Astrocyte (in vitro differentiated cells and primary cell): ENCODE measurements at regions not wholly inside any gene's neighbourhood (a gene's known extent, or its start where the extent isn't known, plus 50 kb on each side); places are given as distances from the start of the nearest gene placed in this dataset.
"Not testable (repeated sequence)": the region's sequence is repeated elsewhere in the genome, so short reads cannot be mapped to it uniquely, and the experiment has no call there.

Experiments used
- DNase-seq: peaks from one replicate; pipeline ENCODE4 v3.0.0-alpha.2; 2010; ENCODE audit warnings: low read depth
- FAIRE-seq: peaks from 2 replicates; lab custom pipeline; 2011; peaks lifted over from hg19 to GRCh38; lab: Jason Lieb, UNC
- H2AFZ ChIP-seq: 2 replicates; pipeline ENCODE4 v1.6.0; 2012; ENCODE audit warnings: low read depth, low read length, inconsistent platforms
- H3K27ac ChIP-seq: 2 replicates; pipeline ENCODE4 v1.5.1; 2011; ENCODE audit warnings: low read depth, low read length, inconsistent platforms
- H3K27me3 ChIP-seq: 2 replicates; pipeline ENCODE4 v1.6.0; 2011; ENCODE audit warnings: low read length, inconsistent platforms; ENCODE audit not compliant: insufficient read depth
- H3K36me3 ChIP-seq: 2 replicates; pipeline ENCODE4 v1.5.1; 2011; ENCODE audit warnings: low read length, inconsistent platforms; ENCODE audit not compliant: insufficient read depth
- H3K4me1 ChIP-seq: 2 replicates; pipeline ENCODE4 v1.5.1; 2011; ENCODE audit warnings: low read length, inconsistent platforms; ENCODE audit not compliant: insufficient read depth
- H3K4me2 ChIP-seq: 2 replicates; pipeline ENCODE4 v1.6.0; 2012; ENCODE audit warnings: low read length, inconsistent platforms
- H3K4me3 ChIP-seq: 2 replicates; pipeline ENCODE4 v1.5.1; 2011; ENCODE audit warnings: low read depth, mild to moderate bottlenecking, low read length, inconsistent platforms; ENCODE audit not compliant: insufficient read depth
- H3K79me2 ChIP-seq: 2 replicates; pipeline ENCODE4 v1.6.0; 2012; ENCODE audit warnings: mild to moderate bottlenecking, low read length, inconsistent platforms; ENCODE audit not compliant: insufficient read depth
- H3K9ac ChIP-seq: 2 replicates; pipeline ENCODE4 v1.6.0; 2012; ENCODE audit warnings: mild to moderate bottlenecking, low read length, inconsistent platforms
- H3K9me3 ChIP-seq: 2 replicates; pipeline ENCODE4 v1.5.1; 2012; ENCODE audit warnings: low read depth, mild to moderate bottlenecking, low read length, inconsistent platforms; ENCODE audit not compliant: insufficient read depth
- H4K20me1 ChIP-seq: 2 replicates; pipeline ENCODE4 v1.6.0; 2012; ENCODE audit warnings: low read length, inconsistent platforms; ENCODE audit not compliant: insufficient read depth
- H3K27ac Mint-ChIP-seq: one replicate; pipeline ENCODE4 v1.8.0; 2021; ENCODE audit warnings: mild to moderate bottlenecking, mixed read lengths; ENCODE audit not compliant: unreplicated experiment
- H3K27me3 Mint-ChIP-seq: one replicate; pipeline ENCODE4 v1.8.0; 2021; ENCODE audit warnings: low read depth, mixed read lengths; ENCODE audit not compliant: unreplicated experiment
- H3K36me3 Mint-ChIP-seq: one replicate; pipeline ENCODE4 v1.8.0; 2021; ENCODE audit warnings: low read depth, mixed read lengths; ENCODE audit not compliant: unreplicated experiment
- H3K4me1 Mint-ChIP-seq: one replicate; pipeline ENCODE4 v1.8.0; 2021; ENCODE audit warnings: low read depth, mixed read lengths; ENCODE audit not compliant: unreplicated experiment
- H3K4me3 Mint-ChIP-seq: one replicate; pipeline ENCODE4 v1.8.0; 2021; ENCODE audit warnings: mild to moderate bottlenecking, moderate library complexity, mixed read lengths; ENCODE audit not compliant: unreplicated experiment
- H3K9me3 Mint-ChIP-seq: one replicate; pipeline ENCODE4 v1.8.0; 2021; ENCODE audit warnings: mild to moderate bottlenecking, mixed read lengths; ENCODE audit not compliant: unreplicated experiment
- EZH2 ChIP-seq: IDR thresholded peaks from 2 replicates; pipeline ENCODE4 v1.6.1; 2012; ENCODE audit warnings: mild to moderate bottlenecking, low read length, inconsistent platforms; ENCODE audit not compliant: insufficient read depth
- TF ChIP-seq, protein P1 (sequence below): IDR thresholded peaks from 2 replicates; pipeline ENCODE4 v1.5.1; 2011; ENCODE audit warnings: low read depth, mild to moderate bottlenecking, inconsistent platforms, low read length, moderate library complexity; ENCODE audit not compliant: insufficient read depth

DNA sequence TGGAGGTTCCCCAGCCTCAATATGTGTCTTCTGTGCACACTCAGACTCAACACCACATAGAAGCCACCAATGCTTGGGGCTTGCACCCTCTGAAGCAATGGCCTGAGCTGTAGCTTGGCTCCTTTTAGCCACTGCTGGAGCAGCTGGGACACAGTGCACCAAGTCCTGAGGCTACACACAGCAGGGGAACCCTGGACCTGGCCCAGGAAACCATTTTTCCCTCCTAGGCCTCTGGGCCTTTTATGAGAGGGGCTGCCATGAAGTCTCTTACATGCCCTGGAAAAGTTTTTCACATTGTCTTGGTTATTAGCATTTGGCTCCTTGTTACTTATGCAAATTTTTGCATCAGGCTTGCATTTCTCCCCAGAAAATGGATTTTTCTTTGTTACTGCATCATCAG, 306.2 kb downstream of the CPXCR1 start:
- Histone ChIP-seq H4K20me1 (no peaks in the 10 kb centered on the region), H3K9me3 (no peaks in the 10 kb centered on the region), H3K9ac (no peak overlapping the region), H3K79me2 (no peaks in the 10 kb centered on the region), H3K4me3 (no peak overlapping the region), H2AFZ (no peak overlapping the region), H3K4me1 (no peaks in the 10 kb centered on the region), H3K36me3 (no peaks in the 10 kb centered on the region), H3K27ac (no peak overlapping the region), H3K4me2 (no peak overlapping the region), H3K27me3 (no peaks in the 10 kb centered on the region)
- Mint-ChIP-seq H3K36me3 (no peaks in the 10 kb centered on the region), H3K9me3 (no peaks in the 10 kb centered on the region), H3K27ac (no peak overlapping the region), H3K4me1 (no peaks in the 10 kb centered on the region), H3K27me3 (no peaks in the 10 kb centered on the region), H3K4me3 (no peak overlapping the region)
- DNase-seq (no peak), FAIRE-seq (no peak)
- TF ChIP-seq, protein P1, sequence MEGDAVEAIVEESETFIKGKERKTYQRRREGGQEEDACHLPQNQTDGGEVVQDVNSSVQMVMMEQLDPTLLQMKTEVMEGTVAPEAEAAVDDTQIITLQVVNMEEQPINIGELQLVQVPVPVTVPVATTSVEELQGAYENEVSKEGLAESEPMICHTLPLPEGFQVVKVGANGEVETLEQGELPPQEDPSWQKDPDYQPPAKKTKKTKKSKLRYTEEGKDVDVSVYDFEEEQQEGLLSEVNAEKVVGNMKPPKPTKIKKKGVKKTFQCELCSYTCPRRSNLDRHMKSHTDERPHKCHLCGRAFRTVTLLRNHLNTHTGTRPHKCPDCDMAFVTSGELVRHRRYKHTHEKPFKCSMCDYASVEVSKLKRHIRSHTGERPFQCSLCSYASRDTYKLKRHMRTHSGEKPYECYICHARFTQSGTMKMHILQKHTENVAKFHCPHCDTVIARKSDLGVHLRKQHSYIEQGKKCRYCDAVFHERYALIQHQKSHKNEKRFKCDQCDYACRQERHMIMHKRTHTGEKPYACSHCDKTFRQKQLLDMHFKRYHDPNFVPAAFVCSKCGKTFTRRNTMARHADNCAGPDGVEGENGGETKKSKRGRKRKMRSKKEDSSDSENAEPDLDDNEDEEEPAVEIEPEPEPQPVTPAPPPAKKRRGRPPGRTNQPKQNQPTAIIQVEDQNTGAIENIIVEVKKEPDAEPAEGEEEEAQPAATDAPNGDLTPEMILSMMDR, result no peak
- TF ChIP-seq EZH2, result no peak

DNA sequence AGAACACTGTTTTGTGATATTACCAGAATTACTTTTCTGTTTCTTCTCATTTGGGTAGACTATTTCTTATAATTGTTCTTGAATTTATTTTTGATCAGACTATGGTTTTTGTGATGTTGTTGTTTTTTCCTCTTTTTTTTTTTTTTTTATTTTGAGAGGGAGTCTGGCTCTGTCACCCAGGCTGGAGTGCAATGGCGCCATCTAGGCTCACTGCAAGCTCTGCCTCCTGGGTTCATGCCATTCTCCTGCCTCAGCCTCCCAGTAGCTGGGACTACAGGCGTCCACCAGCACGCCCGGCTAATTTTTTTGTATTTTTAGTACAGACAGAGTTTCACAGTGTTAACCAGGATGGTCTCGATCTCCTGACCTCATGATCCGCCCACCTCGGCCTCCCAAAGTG, 352.6 kb downstream of the CPXCR1 start:
- H3K27me3 Mint-ChIP-seq, DNase-seq, H3K36me3 ChIP-seq, H3K27ac ChIP-seq, H3K79me2 ChIP-seq, H3K4me2 ChIP-seq, H3K27ac Mint-ChIP-seq, H3K4me1 ChIP-seq, H3K9ac ChIP-seq, H2AFZ ChIP-seq, H3K27me3 ChIP-seq, H3K4me3 ChIP-seq, FAIRE-seq, H3K9me3 ChIP-seq, H3K4me3 Mint-ChIP-seq, H4K20me1 ChIP-seq, H3K9me3 Mint-ChIP-seq, H3K36me3 Mint-ChIP-seq, H3K4me1 Mint-ChIP-seq: not testable (repeated sequence)

DNA sequence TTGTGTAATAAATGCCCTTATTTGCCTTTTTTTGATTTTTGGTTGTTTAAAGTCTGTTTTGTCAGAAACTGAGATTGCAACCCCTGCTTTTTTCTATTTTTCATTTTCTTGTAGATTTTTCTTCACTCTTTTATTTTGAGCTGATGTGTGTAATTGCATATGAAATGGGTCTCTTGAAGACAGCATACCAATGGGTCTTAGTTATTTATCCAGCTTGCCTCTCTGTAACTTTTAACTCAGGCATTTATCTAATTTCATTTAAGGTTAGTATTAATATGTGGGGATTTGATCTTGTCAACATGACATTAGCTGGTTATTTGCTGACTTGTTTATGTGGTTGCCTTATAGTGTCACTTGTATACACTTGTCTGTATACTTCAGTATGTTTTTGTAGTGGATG, 378.0 kb downstream of the CPXCR1 start:
- Mint-ChIP-seq H3K27ac (no peak overlapping the region), H3K36me3 (no peaks in the 10 kb centered on the region), H3K4me3 (no peak overlapping the region), H3K27me3 (no peaks in the 10 kb centered on the region), H3K4me1 (no peaks in the 10 kb centered on the region), H3K9me3 (no peaks in the 10 kb centered on the region)
- Histone ChIP-seq H3K79me2 (no peaks in the 10 kb centered on the region), H2AFZ (no peak overlapping the region), H3K4me2 (no peak overlapping the region), H3K9ac (no peak overlapping the region), H3K36me3 (no peaks in the 10 kb centered on the region), H3K4me1 (no peaks in the 10 kb centered on the region), H3K9me3 (no peaks in the 10 kb centered on the region), H3K27ac (no peak overlapping the region), H4K20me1 (no peaks in the 10 kb centered on the region), H3K27me3 (no peaks in the 10 kb centered on the region), H3K4me3 (no peak overlapping the region)
- DNase-seq (no peak), FAIRE-seq (no peak)
- TF ChIP-seq, protein P1, result no peak
- no peak for TF ChIP-seq EZH2
